HCT116 (cell line): ENCODE measurements at regions not wholly inside any gene's neighbourhood (a gene's known extent, or its start where the extent isn't known, plus 50 kb on each side); places are given as distances from the start of the nearest gene placed in this dataset.

ENCODE experiments used
- ATAC-seq: fragments of 200-7000 bp; cut with Tn5 transposase; 2 replicates; pipeline ENCODE4 v1.9.1; 2020; ENCODE audit warnings: mild to moderate bottlenecking, moderate library complexity
- BruUV-seq: library from RNA; stranded (reverse); fragments of 400-500 nt; replicated peaks from 2 replicates; lab custom pipeline; 2021; lab: Mats Ljungman, UMichigan
- CTCF ChIA-PET: fragments of 300-600 bp; sonication (Branson Sonifier 250); formaldehyde crosslinking; loops from one replicate; lab custom pipeline; 2021; ENCODE audit warnings: antibody characterized with exemption; lab: Charles Lee
- POLR2A ChIA-PET: fragments of 300-600, 350-600 bp; sonication (Branson Sonifier 250); formaldehyde crosslinking; loops from one replicate; lab custom pipeline; 2021; ENCODE audit warnings: antibody characterized with exemption; lab: Charles Lee
- RAD21 ChIA-PET, 2 experiments: fragments of 300-600 bp; sonication (Branson Sonifier 250); formaldehyde crosslinking; loops; one replicate each; lab custom pipeline; 2023; ENCODE audit warnings: low total read pairs in 2 of 2; ENCODE audit not compliant: uncharacterized antibody in 2 of 2, unreplicated experiment in 2 of 2, low non-redundant PET in 1 of 2; lab: Charles Lee
- DNase-seq: peaks from one replicate; pipeline ENCODE4 v3.0.0-alpha.2; 2010; ENCODE audit warnings: low read depth, low spot score
- H2AFZ ChIP-seq: fragments of 200-600 bp; shearing (Covaris generic), sonication (generic); 2 replicates; pipeline ENCODE4 v1.6.1; 2017; ENCODE audit warnings: low read depth, mixed run types, mixed read lengths, antibody characterized with exemption, low read length; ENCODE audit not compliant: poor library complexity, severe bottlenecking
- H3K27ac ChIP-seq: 2 replicates; pipeline ENCODE4 v1.5.1; 2012; ENCODE audit warnings: low read depth, low read length
- H3K27me3 ChIP-seq: fragments of 200-600 bp; sonication (generic); 2 replicates; pipeline ENCODE4 v1.6.1; 2016; ENCODE audit warnings: mixed run types, low read length, mixed read lengths; ENCODE audit not compliant: insufficient read depth
- H3K36me3 ChIP-seq, 2 experiments: fragments of 200-500 bp in 1 of 2; fragments of 200-600 bp in 1 of 2; sonication (Bioruptor generic) in 1 of 2; sonication (generic) in 1 of 2; 2 replicates each; pipeline versions ENCODE4 v1.5.1 to v1.6.1; 2014 to 2016; ENCODE audit warnings: low read length in 2 of 2, inconsistent platforms in 1 of 2, mixed read lengths in 1 of 2, mixed run types in 1 of 2; ENCODE audit not compliant: insufficient read depth in 2 of 2, control insufficient read depth in 1 of 2
- H3K4me1 ChIP-seq, 2 experiments: fragments of 200-600 bp in 1 of 2; sonication (generic) in 1 of 2; 2 replicates each; pipeline versions ENCODE4 v1.5.1 to v1.6.1; 2012 to 2017; ENCODE audit warnings: low read length in 2 of 2, inconsistent platforms in 1 of 2, mild to moderate bottlenecking in 1 of 2, mixed read lengths in 1 of 2, mixed run types in 1 of 2, moderate library complexity in 1 of 2; ENCODE audit not compliant: insufficient read depth in 2 of 2, control insufficient read depth in 1 of 2
- H3K4me2 ChIP-seq: fragments of 200-600 bp; sonication (generic); 2 replicates; pipeline ENCODE4 v1.6.1; 2017; ENCODE audit warnings: mixed run types, low read length, mixed read lengths
- H3K4me3 ChIP-seq, 2 experiments: fragments of 200-600 bp in 1 of 2; sonication (generic) in 1 of 2; replicated peaks in 1 of 2; 2 replicates each; pipeline ENCODE4 v1.5.1; 2011 to 2016; ENCODE audit warnings: low read length in 2 of 2, control low read depth in 1 of 2, low read depth in 1 of 2, mild to moderate bottlenecking in 1 of 2, mixed read lengths in 1 of 2, mixed run types in 1 of 2
- H3K79me2 ChIP-seq: fragments of 200-600 bp; sonication (generic); 2 replicates; pipeline ENCODE4 v1.6.1; 2017; ENCODE audit warnings: mild to moderate bottlenecking, mixed run types, low read length, moderate library complexity, mixed read lengths; ENCODE audit not compliant: insufficient read depth
- H3K9ac ChIP-seq: fragments of 200-600 bp; sonication (generic); 2 replicates; pipeline ENCODE4 v1.6.1; 2016; ENCODE audit warnings: low read length, mixed read lengths
- H3K9me2 ChIP-seq: fragments of 200-600 bp; sonication (generic), shearing (Covaris generic); 2 replicates; pipeline ENCODE4 v1.6.1; 2017; ENCODE audit warnings: mixed run types, mild to moderate bottlenecking, moderate library complexity; ENCODE audit not compliant: insufficient read depth
- H3K9me3 ChIP-seq, 2 experiments: fragments of 200-500 bp in 1 of 2; fragments of 200-600 bp in 1 of 2; sonication (Bioruptor generic) in 1 of 2; sonication (generic) in 1 of 2; 2 replicates each; pipeline ENCODE4 v1.6.1; 2014 to 2017; ENCODE audit warnings: low read length in 2 of 2, mixed read lengths in 2 of 2, inconsistent platforms in 1 of 2, low read depth in 1 of 2, mild to moderate bottlenecking in 1 of 2, mixed run types in 1 of 2, moderate library complexity in 1 of 2; ENCODE audit not compliant: control insufficient read depth in 1 of 2, insufficient read depth in 1 of 2
- H4K20me1 ChIP-seq: fragments of 200-600 bp; sonication (generic), shearing (Covaris generic); 2 replicates; pipeline ENCODE4 v1.6.1; 2017; ENCODE audit warnings: mixed run types, mild to moderate bottlenecking, moderate library complexity; ENCODE audit not compliant: insufficient read depth
- CBX3 ChIP-seq: IDR thresholded peaks from 2 replicates; pipeline ENCODE4 v1.6.1; 2012; ENCODE audit warnings: low read depth
- CEBPB ChIP-seq: IDR thresholded peaks from 2 replicates; pipeline ENCODE4 v1.6.1; 2012; ENCODE audit warnings: low read depth
- EGR1 ChIP-seq: IDR thresholded peaks from 2 replicates; pipeline ENCODE4 v1.6.1; 2012; ENCODE audit warnings: low read depth
- ELF1 ChIP-seq: IDR thresholded peaks from 2 replicates; pipeline ENCODE4 v1.6.1; 2012; ENCODE audit warnings: low read depth, borderline replicate concordance
- EZH2phosphoT487 ChIP-seq: fragments of 200-600 bp; IDR thresholded peaks from 2 replicates; pipeline ENCODE4 v1.6.1; 2018; ENCODE audit warnings: antibody characterized with exemption, borderline replicate concordance
- JUND ChIP-seq: IDR thresholded peaks from 2 replicates; pipeline ENCODE4 v1.6.1; 2012
- RAD21 ChIP-seq: IDR thresholded peaks from 2 replicates; pipeline ENCODE4 v1.6.1; 2012; ENCODE audit warnings: low read depth, mild to moderate bottlenecking
- SIN3A ChIP-seq: IDR thresholded peaks from 2 replicates; pipeline ENCODE4 v1.6.1; 2012; ENCODE audit warnings: low read depth
- SP1 ChIP-seq: IDR thresholded peaks from 2 replicates; pipeline ENCODE4 v1.6.1; 2012; ENCODE audit warnings: low read depth
- TCF7L2 ChIP-seq: IDR thresholded peaks from 2 replicates; pipeline ENCODE4 v1.7.0; 2011; ENCODE audit warnings: borderline replicate concordance, inconsistent platforms; ENCODE audit not compliant: insufficient read depth, insufficient read length; ENCODE audit errors: extremely low read depth
- YY1 ChIP-seq: IDR thresholded peaks from 2 replicates; pipeline ENCODE4 v1.6.1; 2011; ENCODE audit warnings: low read length, low read depth, moderate library complexity, mild to moderate bottlenecking; ENCODE audit not compliant: insufficient replicate concordance; ENCODE audit errors: extremely low read depth
- ZFX ChIP-seq: fragments of 450-650 bp; IDR thresholded peaks from 2 replicates; pipeline ENCODE4 v1.6.1; 2017
- ZNF274 ChIP-seq: fragments of 200-500 bp; sonication (Bioruptor generic); IDR thresholded peaks from 2 replicates; pipeline ENCODE4 v1.6.1; 2014; ENCODE audit warnings: mild to moderate bottlenecking, low read depth, low read length, inconsistent platforms
- intact Hi-C: fragments of 100-400 bp; cut with micrococcal nuclease; formaldehyde crosslinking; loops from 2 replicates; pipeline ENCODE4 v1.10.0; 2022
- TF ChIP-seq, protein P1 (sequence below): IDR thresholded peaks from 2 replicates; pipeline ENCODE4 v1.6.1; 2011; ENCODE audit warnings: mild to moderate bottlenecking, low read length, moderate library complexity; ENCODE audit not compliant: insufficient replicate concordance; ENCODE audit errors: extremely low read depth
- TF ChIP-seq, protein P2 (sequence below): IDR thresholded peaks from 2 replicates; pipeline ENCODE4 v1.6.1; 2012; ENCODE audit warnings: low read depth

DNA sequence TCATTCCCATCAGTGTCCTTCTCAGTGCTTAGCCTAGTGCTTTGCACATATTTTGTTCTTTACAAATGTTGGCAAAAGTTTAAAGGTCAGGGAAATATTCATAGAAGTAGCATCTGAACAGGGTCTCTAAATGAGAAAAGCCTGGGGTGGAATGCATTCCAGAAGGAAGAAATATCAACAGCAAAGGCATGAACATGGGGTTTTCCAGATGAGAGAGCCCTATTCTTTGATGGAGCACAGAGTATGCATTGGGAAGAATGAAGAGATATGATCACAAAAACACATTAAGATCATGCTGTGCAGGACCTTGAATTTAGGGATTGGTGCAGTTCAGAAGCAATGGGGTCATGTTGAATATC, 140.2 kb downstream of the SNX19 start (continued):
- TF ChIP-seq, protein P1, sequence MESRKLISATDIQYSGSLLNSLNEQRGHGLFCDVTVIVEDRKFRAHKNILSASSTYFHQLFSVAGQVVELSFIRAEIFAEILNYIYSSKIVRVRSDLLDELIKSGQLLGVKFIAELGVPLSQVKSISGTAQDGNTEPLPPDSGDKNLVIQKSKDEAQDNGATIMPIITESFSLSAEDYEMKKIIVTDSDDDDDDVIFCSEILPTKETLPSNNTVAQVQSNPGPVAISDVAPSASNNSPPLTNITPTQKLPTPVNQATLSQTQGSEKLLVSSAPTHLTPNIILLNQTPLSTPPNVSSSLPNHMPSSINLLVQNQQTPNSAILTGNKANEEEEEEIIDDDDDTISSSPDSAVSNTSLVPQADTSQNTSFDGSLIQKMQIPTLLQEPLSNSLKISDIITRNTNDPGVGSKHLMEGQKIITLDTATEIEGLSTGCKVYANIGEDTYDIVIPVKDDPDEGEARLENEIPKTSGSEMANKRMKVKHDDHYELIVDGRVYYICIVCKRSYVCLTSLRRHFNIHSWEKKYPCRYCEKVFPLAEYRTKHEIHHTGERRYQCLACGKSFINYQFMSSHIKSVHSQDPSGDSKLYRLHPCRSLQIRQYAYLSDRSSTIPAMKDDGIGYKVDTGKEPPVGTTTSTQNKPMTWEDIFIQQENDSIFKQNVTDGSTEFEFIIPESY = no peak
- TF ChIP-seq SIN3A (no peak), RAD21 (no peak), TCF7L2 (no peak), ZFX (no peak), JUND (no peak), SP1 (no peak)

DNA sequence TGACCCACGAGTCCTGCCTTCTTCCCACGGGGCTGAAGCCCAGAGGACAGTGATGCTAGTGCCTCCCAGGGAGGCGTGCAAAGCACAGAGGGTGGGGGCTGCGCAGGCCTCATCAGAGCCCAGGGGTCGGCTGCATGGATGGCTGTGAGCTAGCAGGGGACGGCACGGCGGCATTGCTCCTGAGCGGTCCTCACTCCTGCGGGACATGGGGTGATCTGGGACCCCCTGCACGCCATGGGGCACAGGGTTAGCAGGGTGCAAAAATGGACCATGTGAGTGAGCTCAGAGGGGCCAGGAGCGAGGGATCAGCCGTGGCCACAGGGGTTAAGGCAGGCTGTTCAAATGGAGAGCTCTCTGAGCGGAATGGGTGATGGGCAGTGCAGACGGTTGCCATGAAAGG, 138.3 kb downstream of the SNX19 start:
- Histone ChIP-seq H3K4me3 (no peak overlapping the region), H3K27me3 (no peaks in the 10 kb centered on the region; the same call in 1 of the 2 replicates), H3K4me2 (no peak overlapping the region), H4K20me1 (no peaks in the 10 kb centered on the region), H3K4me1 (no peaks in the 10 kb centered on the region), H3K79me2 (no peaks in the 10 kb centered on the region), H3K9me2 (no peaks in the 10 kb centered on the region), H3K9me3 (no peaks in the 10 kb centered on the region), H2AFZ (no peak overlapping the region), H3K9ac (no peak overlapping the region), H3K36me3 (no peaks in the 10 kb centered on the region)
- ChIA-PET POLR2A (no interaction called here), CTCF (no interaction called here)
- DNase-seq (no peak), ATAC-seq (no peak)
- intact Hi-C loops = no loop called here
- TF ChIP-seq ELF1 (no peak), EZH2phosphoT487 (no peak), RAD21 (no peak), CBX3 (no peak), YY1 (no peak), ZNF274 (no peak), EGR1 (no peak), CEBPB (no peak)
- TF ChIP-seq, protein P2, sequence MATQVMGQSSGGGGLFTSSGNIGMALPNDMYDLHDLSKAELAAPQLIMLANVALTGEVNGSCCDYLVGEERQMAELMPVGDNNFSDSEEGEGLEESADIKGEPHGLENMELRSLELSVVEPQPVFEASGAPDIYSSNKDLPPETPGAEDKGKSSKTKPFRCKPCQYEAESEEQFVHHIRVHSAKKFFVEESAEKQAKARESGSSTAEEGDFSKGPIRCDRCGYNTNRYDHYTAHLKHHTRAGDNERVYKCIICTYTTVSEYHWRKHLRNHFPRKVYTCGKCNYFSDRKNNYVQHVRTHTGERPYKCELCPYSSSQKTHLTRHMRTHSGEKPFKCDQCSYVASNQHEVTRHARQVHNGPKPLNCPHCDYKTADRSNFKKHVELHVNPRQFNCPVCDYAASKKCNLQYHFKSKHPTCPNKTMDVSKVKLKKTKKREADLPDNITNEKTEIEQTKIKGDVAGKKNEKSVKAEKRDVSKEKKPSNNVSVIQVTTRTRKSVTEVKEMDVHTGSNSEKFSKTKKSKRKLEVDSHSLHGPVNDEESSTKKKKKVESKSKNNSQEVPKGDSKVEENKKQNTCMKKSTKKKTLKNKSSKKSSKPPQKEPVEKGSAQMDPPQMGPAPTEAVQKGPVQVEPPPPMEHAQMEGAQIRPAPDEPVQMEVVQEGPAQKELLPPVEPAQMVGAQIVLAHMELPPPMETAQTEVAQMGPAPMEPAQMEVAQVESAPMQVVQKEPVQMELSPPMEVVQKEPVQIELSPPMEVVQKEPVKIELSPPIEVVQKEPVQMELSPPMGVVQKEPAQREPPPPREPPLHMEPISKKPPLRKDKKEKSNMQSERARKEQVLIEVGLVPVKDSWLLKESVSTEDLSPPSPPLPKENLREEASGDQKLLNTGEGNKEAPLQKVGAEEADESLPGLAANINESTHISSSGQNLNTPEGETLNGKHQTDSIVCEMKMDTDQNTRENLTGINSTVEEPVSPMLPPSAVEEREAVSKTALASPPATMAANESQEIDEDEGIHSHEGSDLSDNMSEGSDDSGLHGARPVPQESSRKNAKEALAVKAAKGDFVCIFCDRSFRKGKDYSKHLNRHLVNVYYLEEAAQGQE = no peak
- TF ChIP-seq, all 23 proteins: peak for 0
- no peak overlapping the region for H3K27ac ChIP-seq
- RAD21 ChIA-PET = no interaction called here
- BruUV-seq = no TSS peak
